HEK293T (cell line): ENCODE measurements at regions not wholly inside any gene's neighbourhood (a gene's known extent, or its start where the extent isn't known, plus 50 kb on each side); places are given as distances from the start of the nearest gene placed in this dataset.

Experiments
- ARNT ChIP-seq: fragments of 450-650 bp; IDR thresholded peaks from 2 replicates; pipeline ENCODE4 v1.6.1; 2017; ENCODE audit warnings: mild to moderate bottlenecking
- BHLHE40 ChIP-seq: fragments of 450-650 bp; IDR thresholded peaks from 2 replicates; pipeline ENCODE4 v1.6.1; 2016; ENCODE audit warnings: mild to moderate bottlenecking, moderate library complexity, borderline replicate concordance
- CTBP1 ChIP-seq: fragments of 450-650 bp; IDR thresholded peaks from 2 replicates; pipeline ENCODE4 v1.6.1; 2016; ENCODE audit warnings: borderline replicate concordance
- ELF4 ChIP-seq: fragments of 450-650 bp; IDR thresholded peaks from 2 replicates; pipeline ENCODE4 v1.6.1; 2017; ENCODE audit warnings: antibody characterized with exemption
- FOXK2 ChIP-seq: fragments of 450-650 bp; IDR thresholded peaks from 2 replicates; pipeline ENCODE4 v1.6.1; 2016; ENCODE audit warnings: mild to moderate bottlenecking
- FOXM1 ChIP-seq: fragments of 450-650 bp; IDR thresholded peaks from 2 replicates; pipeline ENCODE4 v1.6.1; 2017; ENCODE audit warnings: mild to moderate bottlenecking, borderline replicate concordance
- HDGF ChIP-seq: fragments of 450-650 bp; IDR thresholded peaks from 2 replicates; pipeline ENCODE4 v1.6.1; 2017; ENCODE audit warnings: antibody characterized with exemption, borderline replicate concordance
- L3MBTL2 ChIP-seq: fragments of 450-650 bp; conservative IDR thresholded peaks from 2 replicates; pipeline ENCODE4 v1.6.1; 2016; ENCODE audit warnings: mild to moderate bottlenecking
- NFRKB ChIP-seq: fragments of 450-650 bp; IDR thresholded peaks from 2 replicates; pipeline ENCODE4 v1.6.1; 2016; ENCODE audit warnings: mild to moderate bottlenecking, moderate library complexity
- PKNOX1 ChIP-seq: fragments of 450-650 bp; IDR thresholded peaks from 2 replicates; pipeline ENCODE4 v1.6.1; 2016
- SP1 ChIP-seq: fragments of 450-650 bp; IDR thresholded peaks from 2 replicates; pipeline ENCODE4 v1.6.1; 2017
- SUZ12 ChIP-seq: fragments of 450-650 bp; IDR thresholded peaks from 2 replicates; pipeline ENCODE4 v1.6.1; 2016; ENCODE audit warnings: mild to moderate bottlenecking
- TARDBP ChIP-seq: fragments of 450-650 bp; IDR thresholded peaks from 2 replicates; pipeline ENCODE4 v1.6.1; 2016
- ZNF384 ChIP-seq: fragments of 450-650 bp; IDR thresholded peaks from 2 replicates; pipeline ENCODE4 v1.6.1; 2016

- TF ChIP-seq FOXM1 (no peak), NFRKB (no peak), ELF4 (no peak), FOXK2 (no peak), L3MBTL2 (no peak), SP1 (no peak), PKNOX1 (no peak), ZNF384 (no peak), SUZ12 (no peak), HDGF (no peak), BHLHE40 (no peak), CTBP1 (no peak), ARNT (no peak), TARDBP (no peak)
Measured at GRCh38 chr2:78261454-78261853, 739.3 kb upstream of the LRRTM4 start.
